Thyroid gland (tissue), 4 donors: ENCODE measurements at regions not wholly inside any gene's neighbourhood (a gene's known extent, or its start where the extent isn't known, plus 50 kb on each side); places are given as distances from the start of the nearest gene placed in this dataset.
A peak's percentile ranks its signal among the peaks of the same experiment; 100 is the strongest.

Experiments
- DNase-seq, 2 donors: peaks; one replicate each; pipeline ENCODE4 v3.0.0-alpha.2; 2019
- H3K27ac ChIP-seq, 3 donors: fragments of 200-600 bp; sonication (generic); 1 replicate in 2 of 3; 2 replicates in 1 of 3; pipeline ENCODE4 v1.5.1; 2016 to 2019; ENCODE audit warnings: mild to moderate bottlenecking in 1 of 3, moderate library complexity in 1 of 3
- H3K27me3 ChIP-seq: fragments of 200-600 bp; sonication (generic); one replicate; pipeline ENCODE4 v1.5.1; 2019
- H3K36me3 ChIP-seq, 2 donors: fragments of 200-600 bp; sonication (generic); one replicate each; pipeline ENCODE4 v1.5.1; 2016 to 2019
- H3K4me1 ChIP-seq, 2 donors: fragments of 200-600 bp; sonication (generic); one replicate each; pipeline ENCODE4 v1.5.1; 2017 to 2019
- H3K4me3 ChIP-seq, 3 donors: fragments of 200-600 bp; sonication (generic); replicated peaks in 1 of 3; 1 replicate in 2 of 3; 2 replicates in 1 of 3; pipeline ENCODE4 v1.5.1; 2016; ENCODE audit warnings: mild to moderate bottlenecking in 1 of 3
- H3K9me3 ChIP-seq: fragments of 200-600 bp; sonication (generic); one replicate; pipeline ENCODE4 v1.5.1; 2017
- POLR2A ChIP-seq, 2 donors: fragments of 450-650 bp; IDR thresholded peaks; one replicate each; pipeline ENCODE4 v1.6.1; 2017; ENCODE audit warnings: antibody characterized with exemption in 2 of 2, mild to moderate bottlenecking in 2 of 2, moderate library complexity in 1 of 2
- WGBS, 2 donors: methylation state at CpG; one replicate each; pipeline ENCODE4 v1.1.5; 2017; 5-methylcytosine and 5-hydroxymethylcytosine counted together
- intact Hi-C: fragments of 100-400 bp; cut with DNase I; formaldehyde crosslinking; loops from one replicate; pipeline ENCODE4 v1.15.1; 2023
- TF ChIP-seq, protein P1 (sequence below), 6 experiments: fragments of 200-600 bp in 3 of 6; fragments of 450-650 bp in 3 of 6; sonication (generic) in 3 of 6; IDR thresholded peaks; one replicate each; pipeline ENCODE4 v1.5.1; 2016 to 2019; ENCODE audit warnings: antibody characterized with exemption in 6 of 6, mild to moderate bottlenecking in 2 of 6, inconsistent platforms in 1 of 6, moderate library complexity in 1 of 6

GRCh38 chr5:17361331-17361730 is 136.7 kb upstream of the TAF11L2 start:
- Histone ChIP-seq H3K27me3 (no peaks in the 10 kb centered on the region), H3K4me3 (no peak overlapping the region), H3K27ac (no peak overlapping the region), H3K9me3 (no peaks in the 10 kb centered on the region), H3K4me1 (peaks cover 0 to 9% of the 10 kb centered on the region in 2 donors), H3K36me3 (no peaks in the 10 kb centered on the region)
- intact Hi-C loops, result no loop called here
- no peak for DNase-seq
- 85 to 87% methylated on average over 4 of the region's 4 CpGs for WGBS, 2 donors
- TF ChIP-seq, protein P1, sequence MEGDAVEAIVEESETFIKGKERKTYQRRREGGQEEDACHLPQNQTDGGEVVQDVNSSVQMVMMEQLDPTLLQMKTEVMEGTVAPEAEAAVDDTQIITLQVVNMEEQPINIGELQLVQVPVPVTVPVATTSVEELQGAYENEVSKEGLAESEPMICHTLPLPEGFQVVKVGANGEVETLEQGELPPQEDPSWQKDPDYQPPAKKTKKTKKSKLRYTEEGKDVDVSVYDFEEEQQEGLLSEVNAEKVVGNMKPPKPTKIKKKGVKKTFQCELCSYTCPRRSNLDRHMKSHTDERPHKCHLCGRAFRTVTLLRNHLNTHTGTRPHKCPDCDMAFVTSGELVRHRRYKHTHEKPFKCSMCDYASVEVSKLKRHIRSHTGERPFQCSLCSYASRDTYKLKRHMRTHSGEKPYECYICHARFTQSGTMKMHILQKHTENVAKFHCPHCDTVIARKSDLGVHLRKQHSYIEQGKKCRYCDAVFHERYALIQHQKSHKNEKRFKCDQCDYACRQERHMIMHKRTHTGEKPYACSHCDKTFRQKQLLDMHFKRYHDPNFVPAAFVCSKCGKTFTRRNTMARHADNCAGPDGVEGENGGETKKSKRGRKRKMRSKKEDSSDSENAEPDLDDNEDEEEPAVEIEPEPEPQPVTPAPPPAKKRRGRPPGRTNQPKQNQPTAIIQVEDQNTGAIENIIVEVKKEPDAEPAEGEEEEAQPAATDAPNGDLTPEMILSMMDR (IDR thresholded peaks at IDR 0.05), result no peak
- no peak for TF ChIP-seq POLR2A (IDR thresholded peaks at IDR 0.05)

- no peak for TF ChIP-seq POLR2A (IDR thresholded peaks at IDR 0.05)
- TF ChIP-seq, protein P1 (IDR thresholded peaks at IDR 0.05), result no peak
- intact Hi-C loops, result no loop called here
- Histone ChIP-seq H3K4me3 (no peak overlapping the region), H3K27ac (no peak overlapping the region), H3K36me3 (no peaks in the 10 kb centered on the region), H3K9me3 (no peaks in the 10 kb centered on the region), H3K4me1 (peaks cover 0 to 9% of the 10 kb centered on the region in 2 donors), H3K27me3 (no peaks in the 10 kb centered on the region)
- 20 to 27% methylated on average over 4 of the region's 4 CpGs for WGBS, 2 donors
- DNase-seq, result peak; percentile 17
Measured at GRCh38 chr5:17364987-17365810, 132.8 kb upstream of the TAF11L2 start.

- WGBS, 2 donors, result 58 to 62% methylated on average over 7 of the region's 7 CpGs
- Histone ChIP-seq H3K4me1 (peaks cover 0 to 9% of the 10 kb centered on the region in 2 donors), H3K4me3 (no peak overlapping the region), H3K27me3 (no peaks in the 10 kb centered on the region), H3K36me3 (no peaks in the 10 kb centered on the region), H3K27ac (no peak overlapping the region), H3K9me3 (no peaks in the 10 kb centered on the region)
- intact Hi-C loops, result no loop called here
- TF ChIP-seq, protein P1 (IDR thresholded peaks at IDR 0.05), result no peak
- no peak for TF ChIP-seq POLR2A (IDR thresholded peaks at IDR 0.05)
- DNase-seq, result no peak
Measured at GRCh38 chr5:17365811-17366138, 132.3 kb upstream of the TAF11L2 start.

- Histone ChIP-seq H3K27ac (no peak overlapping the region), H3K36me3 (no peaks in the 10 kb centered on the region), H3K9me3 (no peaks in the 10 kb centered on the region), H3K4me3 (no peak overlapping the region), H3K4me1 (peaks cover 0 to 9% of the 10 kb centered on the region in 2 donors), H3K27me3 (no peaks in the 10 kb centered on the region)
- TF ChIP-seq POLR2A (IDR thresholded peaks at IDR 0.05), result no peak
- TF ChIP-seq, protein P1 (IDR thresholded peaks at IDR 0.05), result no peak
- no peak for DNase-seq
- 76 to 83% methylated on average over 3 of the region's 3 CpGs for WGBS, 2 donors
- intact Hi-C loops, result no loop called here
Measured at GRCh38 chr5:17367256-17367840, 130.7 kb upstream of the TAF11L2 start.

GRCh38 chr5:17370651-17371050 is 127.4 kb upstream of the TAF11L2 start:
- H3K36me3 ChIP-seq, result no peaks in the 10 kb centered on the region
- no peak overlapping the region for H3K27ac ChIP-seq
- H3K4me1 ChIP-seq, result peaks cover 0 to under 1% of the 10 kb centered on the region in 2 donors
- WGBS, 2 donors, result 74 to 75% methylated on average over 7 of the region's 7 CpGs
- no peaks in the 10 kb centered on the region for H3K9me3 ChIP-seq
- H3K27me3 ChIP-seq, result no peaks in the 10 kb centered on the region
- TF ChIP-seq, protein P1 (IDR thresholded peaks at IDR 0.05), result no peak
- intact Hi-C loops, result no loop called here
- DNase-seq, result no peak
- no peak overlapping the region for H3K4me3 ChIP-seq
